Peyer's patch (tissue), 4 donors: ENCODE measurements at regions not wholly inside any gene's neighbourhood (a gene's known extent, or its start where the extent isn't known, plus 50 kb on each side); places are given as distances from the start of the nearest gene placed in this dataset.

Experiments used
- DNase-seq, 3 donors: peaks; one replicate each; pipeline ENCODE4 v3.0.0-alpha.2; 2017 to 2019
- H3K27ac ChIP-seq, 4 donors: fragments of 200-600 bp; sonication (generic); one replicate each; pipeline ENCODE4 v1.5.1; 2016 to 2019
- H3K27me3 ChIP-seq, 2 donors: fragments of 200-600 bp; sonication (generic); one replicate each; pipeline ENCODE4 v1.5.1; 2019
- H3K36me3 ChIP-seq, 3 donors: fragments of 200-600 bp; sonication (generic); one replicate each; pipeline ENCODE4 v1.5.1; 2016 to 2019
- H3K4me1 ChIP-seq, 4 donors: fragments of 200-600 bp; sonication (generic); one replicate each; pipeline ENCODE4 v1.5.1; 2016 to 2019
- H3K4me3 ChIP-seq, 4 donors: fragments of 200-600 bp; sonication (generic); 1 replicate in 3 of 4; 2 replicates in 1 of 4; pipeline ENCODE4 v1.5.1; 2016 to 2019; ENCODE audit warnings: mild to moderate bottlenecking in 1 of 4
- H3K9me3 ChIP-seq, 4 donors: fragments of 200-600 bp; sonication (generic); one replicate each; pipeline ENCODE4 v1.5.1; 2016 to 2019; ENCODE audit warnings: mild to moderate bottlenecking in 1 of 4
- CTCF ChIP-seq, 6 experiments: fragments of 450-650 bp in 4 of 6; fragments of 200-600 bp in 2 of 6; sonication (generic) in 1 of 6; IDR thresholded peaks; one replicate each; pipeline ENCODE4 v1.5.1; 2017 to 2019; ENCODE audit warnings: antibody characterized with exemption in 6 of 6, mild to moderate bottlenecking in 3 of 6, moderate library complexity in 1 of 6
- POLR2A ChIP-seq, 2 donors: fragments of 450-650 bp; IDR thresholded peaks; one replicate each; pipeline ENCODE4 v1.5.1; 2017; ENCODE audit warnings: antibody characterized with exemption in 2 of 2, mild to moderate bottlenecking in 2 of 2, moderate library complexity in 2 of 2

GRCh38 chr5:173716058-173716682 lies 99.7 kb upstream of the BOD1 start:
- Histone ChIP-seq H3K27me3 (no peaks in the 10 kb centered on the region), H3K4me3 (no peak overlapping the region), H3K9me3 (no peaks in the 10 kb centered on the region), H3K27ac (no peak overlapping the region), H3K36me3 (no peaks in the 10 kb centered on the region), H3K4me1 (no peaks in the 10 kb centered on the region)
- DNase-seq: no peak
- no peak for TF ChIP-seq POLR2A (IDR thresholded peaks at IDR 0.05)
- TF ChIP-seq CTCF (IDR thresholded peaks at IDR 0.05): no peak

- Histone ChIP-seq H3K27me3 (no peaks in the 10 kb centered on the region), H3K36me3 (no peaks in the 10 kb centered on the region), H3K9me3 (no peaks in the 10 kb centered on the region), H3K4me3 (no peak overlapping the region), H3K27ac (no peak overlapping the region), H3K4me1 (no peaks in the 10 kb centered on the region)
- no peak for DNase-seq
- no peak for TF ChIP-seq CTCF (IDR thresholded peaks at IDR 0.05)
- TF ChIP-seq POLR2A (IDR thresholded peaks at IDR 0.05): no peak
These were observed 101.5 kb upstream of the BOD1 start for GRCh38 chr5:173717959-173718358.

GRCh38 chr5:173718469-173718868 lies 102.0 kb upstream of the BOD1 start:
- H3K27me3 ChIP-seq: no peaks in the 10 kb centered on the region
- no peaks in the 10 kb centered on the region for H3K36me3 ChIP-seq
- no peak overlapping the region for H3K4me3 ChIP-seq
- DNase-seq: no peak
- TF ChIP-seq POLR2A (IDR thresholded peaks at IDR 0.05): no peak
- H3K9me3 ChIP-seq: no peaks in the 10 kb centered on the region
- H3K4me1 ChIP-seq: no peaks in the 10 kb centered on the region
- no peak overlapping the region for H3K27ac ChIP-seq

- no peak for DNase-seq
- Histone ChIP-seq H3K27me3 (no peaks in the 10 kb centered on the region), H3K4me1 (no peaks in the 10 kb centered on the region), H3K9me3 (no peaks in the 10 kb centered on the region), H3K27ac (no peak overlapping the region), H3K4me3 (no peak overlapping the region), H3K36me3 (no peaks in the 10 kb centered on the region)
- no peak for TF ChIP-seq POLR2A (IDR thresholded peaks at IDR 0.05)
- TF ChIP-seq CTCF (IDR thresholded peaks at IDR 0.05): no peak
These were observed 103.3 kb upstream of the BOD1 start for GRCh38 chr5:173719731-173720082.

- Histone ChIP-seq H3K4me1 (no peaks in the 10 kb centered on the region), H3K27ac (no peak overlapping the region), H3K9me3 (no peaks in the 10 kb centered on the region), H3K36me3 (no peaks in the 10 kb centered on the region), H3K27me3 (no peaks in the 10 kb centered on the region), H3K4me3 (no peak overlapping the region)
- no peak for DNase-seq
- TF ChIP-seq CTCF (IDR thresholded peaks at IDR 0.05) (no peak), POLR2A (IDR thresholded peaks at IDR 0.05) (no peak)
These were observed 104.0 kb upstream of the BOD1 start for GRCh38 chr5:173720286-173720952.

- Histone ChIP-seq H3K4me1 (no peaks in the 10 kb centered on the region), H3K27ac (no peak overlapping the region), H3K4me3 (no peak overlapping the region), H3K9me3 (no peaks in the 10 kb centered on the region), H3K27me3 (no peaks in the 10 kb centered on the region), H3K36me3 (no peaks in the 10 kb centered on the region)
- TF ChIP-seq POLR2A (IDR thresholded peaks at IDR 0.05) (no peak), CTCF (IDR thresholded peaks at IDR 0.05) (no peak)
- DNase-seq: no peak
These were observed 104.6 kb upstream of the BOD1 start for GRCh38 chr5:173720953-173721600.
